ENCODE measurements at regions not wholly inside any gene's neighbourhood (a gene's known extent, or its start where the extent isn't known, plus 50 kb on each side); places are given as distances from the start of the nearest gene placed in this dataset.
"Not testable (repeated sequence)": the region's sequence is repeated elsewhere in the genome, so short reads cannot be mapped to it uniquely, and the experiment has no call there.

DNA sequence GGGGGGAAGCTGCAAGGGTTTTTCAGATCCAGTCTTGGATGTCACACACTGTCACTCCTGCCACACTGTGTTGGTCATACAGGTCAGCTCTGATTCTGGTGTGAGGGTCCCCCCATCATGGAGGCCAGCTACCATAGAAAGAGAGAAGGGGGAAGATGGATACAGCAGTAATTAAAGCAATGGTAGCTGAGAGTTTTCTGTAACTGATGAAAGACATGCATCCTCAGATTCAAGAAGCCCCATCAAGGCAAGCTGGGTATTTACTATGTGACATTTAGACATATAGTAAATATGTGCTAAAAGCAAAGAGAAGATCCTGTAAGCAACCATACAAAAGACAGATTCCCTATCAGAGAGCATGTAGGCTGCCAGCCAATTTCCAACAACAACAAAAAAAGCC lies 110.9 kb upstream of the COL5A1 start:
- ChIA-PET POLR2A (ENCODE audit: low non-redundant PET) (no interaction called here), CTCF (no interaction called here)
- intact Hi-C loops (cut with micrococcal nuclease; ENCODE audit: unreplicated experiment) = no loop called here
- H3K27ac ChIP-seq (ENCODE audit: low read depth, low read length, poor library complexity, severe bottlenecking) = no peak overlapping the region
- DNase-seq (ENCODE audit: low spot score) = no peak
- H3K4me1 ChIP-seq (ENCODE audit: insufficient read depth, low read length, poor library complexity, severe bottlenecking) = no peaks in the 10 kb centered on the region
- peaks cover 8% of the 10 kb centered on the region for H3K9me3 ChIP-seq (ENCODE audit: low read depth, low read length, poor library complexity, severe bottlenecking)
- no TSS peak for BruUV-seq (replicated peaks)
- H3K36me3 ChIP-seq (ENCODE audit: insufficient read depth, low read length, poor library complexity, severe bottlenecking) = no peaks in the 10 kb centered on the region
- TF ChIP-seq, protein P1, sequence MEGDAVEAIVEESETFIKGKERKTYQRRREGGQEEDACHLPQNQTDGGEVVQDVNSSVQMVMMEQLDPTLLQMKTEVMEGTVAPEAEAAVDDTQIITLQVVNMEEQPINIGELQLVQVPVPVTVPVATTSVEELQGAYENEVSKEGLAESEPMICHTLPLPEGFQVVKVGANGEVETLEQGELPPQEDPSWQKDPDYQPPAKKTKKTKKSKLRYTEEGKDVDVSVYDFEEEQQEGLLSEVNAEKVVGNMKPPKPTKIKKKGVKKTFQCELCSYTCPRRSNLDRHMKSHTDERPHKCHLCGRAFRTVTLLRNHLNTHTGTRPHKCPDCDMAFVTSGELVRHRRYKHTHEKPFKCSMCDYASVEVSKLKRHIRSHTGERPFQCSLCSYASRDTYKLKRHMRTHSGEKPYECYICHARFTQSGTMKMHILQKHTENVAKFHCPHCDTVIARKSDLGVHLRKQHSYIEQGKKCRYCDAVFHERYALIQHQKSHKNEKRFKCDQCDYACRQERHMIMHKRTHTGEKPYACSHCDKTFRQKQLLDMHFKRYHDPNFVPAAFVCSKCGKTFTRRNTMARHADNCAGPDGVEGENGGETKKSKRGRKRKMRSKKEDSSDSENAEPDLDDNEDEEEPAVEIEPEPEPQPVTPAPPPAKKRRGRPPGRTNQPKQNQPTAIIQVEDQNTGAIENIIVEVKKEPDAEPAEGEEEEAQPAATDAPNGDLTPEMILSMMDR (conservative IDR thresholded peaks at IDR 0.05; ENCODE audit: low read depth, low read length) = no peak
- no peak for TF ChIP-seq EZH2 (IDR thresholded peaks at IDR 0.05; ENCODE audit: borderline replicate concordance, low read depth, low read length, poor library complexity, severe bottlenecking)
- no peak overlapping the region for H3K4me3 ChIP-seq (ENCODE audit: low read depth, low read length, poor library complexity, severe bottlenecking)
- H3K27me3 ChIP-seq (replicated peaks; ENCODE audit: insufficient read depth, low read depth, low read length, poor library complexity) = no peaks in the 10 kb centered on the region

DNA sequence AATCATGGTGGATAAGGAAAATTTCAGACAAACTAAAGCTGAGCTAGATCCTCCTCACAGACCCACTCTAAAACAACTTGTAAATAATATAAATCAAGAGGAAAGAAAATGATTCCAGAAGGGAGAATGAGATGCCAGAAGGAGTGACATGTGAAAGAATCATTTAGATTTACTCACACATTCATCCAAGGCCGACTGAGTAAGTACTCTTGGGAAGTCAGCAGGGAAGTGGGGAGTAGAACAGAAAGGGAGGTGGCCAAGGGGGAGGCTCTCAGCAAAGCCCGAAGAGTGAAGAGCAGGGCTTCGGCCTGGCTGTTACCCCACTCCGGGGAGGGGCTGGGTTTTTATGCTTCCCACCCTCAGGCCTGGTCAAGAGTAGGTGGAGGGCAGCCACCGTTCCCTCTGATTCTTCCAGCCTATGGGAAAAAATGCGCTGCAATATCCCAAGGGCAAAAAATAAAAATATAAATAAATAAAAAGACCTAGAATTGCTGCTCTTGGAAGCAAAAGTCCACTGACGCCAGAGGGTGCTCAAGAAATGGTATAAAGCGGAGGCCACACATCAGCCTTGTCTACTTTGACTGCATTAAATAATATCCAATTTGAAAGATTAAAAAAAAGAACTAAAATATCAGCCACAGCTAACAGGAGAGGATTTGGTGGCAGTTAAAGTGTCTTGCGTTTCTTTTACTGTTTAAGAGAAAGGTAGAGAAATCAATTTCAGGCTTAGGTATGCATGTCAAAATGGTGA lies 110.2 kb upstream of the COL5A1 start:
- no TSS peak for BruUV-seq (replicated peaks)
- H3K4me3 ChIP-seq (ENCODE audit: low read depth, low read length, poor library complexity, severe bottlenecking) = no peak overlapping the region
- ChIA-PET CTCF (no interaction called here), POLR2A (ENCODE audit: low non-redundant PET) (no interaction called here)
- no peaks in the 10 kb centered on the region for H3K36me3 ChIP-seq (ENCODE audit: insufficient read depth, low read length, poor library complexity, severe bottlenecking)
- H3K9me3 ChIP-seq (ENCODE audit: low read depth, low read length, poor library complexity, severe bottlenecking) = peaks cover 8% of the 10 kb centered on the region
- no peaks in the 10 kb centered on the region for H3K4me1 ChIP-seq (ENCODE audit: insufficient read depth, low read length, poor library complexity, severe bottlenecking)
- H3K27me3 ChIP-seq (replicated peaks; ENCODE audit: insufficient read depth, low read depth, low read length, poor library complexity) = no peaks in the 10 kb centered on the region
- TF ChIP-seq, protein P1 (conservative IDR thresholded peaks at IDR 0.05; ENCODE audit: low read depth, low read length) = no peak
- TF ChIP-seq EZH2 (IDR thresholded peaks at IDR 0.05; ENCODE audit: borderline replicate concordance, low read depth, low read length, poor library complexity, severe bottlenecking) = no peak
- DNase-seq (ENCODE audit: low spot score) = no peak
- intact Hi-C loops (cut with micrococcal nuclease; ENCODE audit: unreplicated experiment) = no loop called here
- H3K27ac ChIP-seq (ENCODE audit: low read depth, low read length, poor library complexity, severe bottlenecking) = no peak overlapping the region

DNA sequence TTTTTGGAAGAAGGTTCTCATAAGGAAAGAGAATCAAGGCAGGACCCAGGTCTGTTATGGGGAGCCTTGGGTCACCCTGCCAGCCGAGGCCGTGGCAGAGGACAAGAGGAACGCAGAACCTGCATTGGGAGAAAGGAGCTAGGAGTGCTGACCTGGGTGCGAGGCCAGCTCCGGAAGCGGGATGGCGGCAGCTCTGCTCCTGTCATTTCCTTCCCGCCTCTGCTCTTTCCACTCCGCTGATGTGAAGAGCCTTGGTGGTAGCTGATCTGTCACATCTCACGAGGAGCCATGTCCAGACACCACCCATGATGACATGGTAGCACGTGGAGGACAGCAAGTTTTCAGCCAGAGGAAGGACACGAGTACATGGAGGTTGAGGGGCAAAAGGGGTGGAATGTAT lies 109.5 kb upstream of the COL5A1 start:
- POLR2A ChIA-PET (ENCODE audit: low non-redundant PET) = no interaction called here
- Histone ChIP-seq H3K27me3 (replicated peaks; ENCODE audit: insufficient read depth, low read depth, low read length, poor library complexity) (no peaks in the 10 kb centered on the region), H3K36me3 (ENCODE audit: insufficient read depth, low read length, poor library complexity, severe bottlenecking) (no peaks in the 10 kb centered on the region), H3K9me3 (ENCODE audit: low read depth, low read length, poor library complexity, severe bottlenecking) (peaks cover 8% of the 10 kb centered on the region), H3K4me1 (ENCODE audit: insufficient read depth, low read length, poor library complexity, severe bottlenecking) (no peaks in the 10 kb centered on the region), H3K27ac (ENCODE audit: low read depth, low read length, poor library complexity, severe bottlenecking) (no peak overlapping the region), H3K4me3 (ENCODE audit: low read depth, low read length, poor library complexity, severe bottlenecking) (no peak overlapping the region)
- CTCF ChIA-PET = no interaction called here
- TF ChIP-seq, protein P1 (conservative IDR thresholded peaks at IDR 0.05; ENCODE audit: low read depth, low read length) = no peak
- no peak for TF ChIP-seq EZH2 (IDR thresholded peaks at IDR 0.05; ENCODE audit: borderline replicate concordance, low read depth, low read length, poor library complexity, severe bottlenecking)
- no peak for DNase-seq (ENCODE audit: low spot score)
- intact Hi-C loops (cut with micrococcal nuclease; ENCODE audit: unreplicated experiment) = no loop called here
- BruUV-seq (replicated peaks) = no TSS peak

DNA sequence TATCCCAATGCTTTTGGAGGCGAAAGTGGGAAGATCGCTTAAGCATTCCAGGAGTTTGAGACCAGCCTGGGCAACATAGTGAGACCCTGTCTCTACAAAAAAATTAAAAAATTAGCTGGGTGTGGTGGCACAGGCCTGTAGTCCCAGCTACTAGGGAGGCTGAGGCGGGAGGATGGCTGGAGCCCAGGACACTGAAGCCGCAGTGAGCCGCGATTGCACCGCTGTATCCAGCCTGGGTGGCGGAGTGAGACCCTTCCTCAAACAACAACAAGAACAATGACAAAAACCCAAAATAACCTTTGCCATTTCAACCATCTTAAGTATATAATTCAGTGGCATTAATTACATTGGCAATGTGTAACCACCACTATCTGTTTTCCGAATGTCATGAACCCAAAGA lies 108.9 kb upstream of the COL5A1 start:
- CTCF ChIA-PET; H3K9me3 ChIP-seq (ENCODE audit: low read depth, low read length, poor library complexity, severe bottlenecking); H3K4me3 ChIP-seq (ENCODE audit: low read depth, low read length, poor library complexity, severe bottlenecking); H3K36me3 ChIP-seq (ENCODE audit: insufficient read depth, low read length, poor library complexity, severe bottlenecking); H3K27ac ChIP-seq (ENCODE audit: low read depth, low read length, poor library complexity, severe bottlenecking); BruUV-seq (replicated peaks); POLR2A ChIA-PET (ENCODE audit: low non-redundant PET); H3K4me1 ChIP-seq (ENCODE audit: insufficient read depth, low read length, poor library complexity, severe bottlenecking); intact Hi-C loops (cut with micrococcal nuclease; ENCODE audit: unreplicated experiment); DNase-seq (ENCODE audit: low spot score); H3K27me3 ChIP-seq (replicated peaks; ENCODE audit: insufficient read depth, low read depth, low read length, poor library complexity): not testable (repeated sequence)
